DND-41 (cell line): ENCODE measurements at regions not wholly inside any gene's neighbourhood (a gene's known extent, or its start where the extent isn't known, plus 50 kb on each side); places are given as distances from the start of the nearest gene placed in this dataset.

ENCODE experiments used
- EZH2 ChIP-seq: IDR thresholded peaks from 3 replicates; pipeline ENCODE4 v1.6.1; 2012; ENCODE audit warnings: borderline replicate concordance, low read depth, mild to moderate bottlenecking, moderate library complexity, low read length, inconsistent platforms; ENCODE audit not compliant: severe bottlenecking
- TF ChIP-seq, protein P1 (sequence below): IDR thresholded peaks from 2 replicates; pipeline ENCODE4 v1.5.1; 2012; ENCODE audit warnings: borderline replicate concordance, low read length, moderate library complexity, mild to moderate bottlenecking; ENCODE audit not compliant: poor library complexity, severe bottlenecking; ENCODE audit errors: extremely low read depth

DNA sequence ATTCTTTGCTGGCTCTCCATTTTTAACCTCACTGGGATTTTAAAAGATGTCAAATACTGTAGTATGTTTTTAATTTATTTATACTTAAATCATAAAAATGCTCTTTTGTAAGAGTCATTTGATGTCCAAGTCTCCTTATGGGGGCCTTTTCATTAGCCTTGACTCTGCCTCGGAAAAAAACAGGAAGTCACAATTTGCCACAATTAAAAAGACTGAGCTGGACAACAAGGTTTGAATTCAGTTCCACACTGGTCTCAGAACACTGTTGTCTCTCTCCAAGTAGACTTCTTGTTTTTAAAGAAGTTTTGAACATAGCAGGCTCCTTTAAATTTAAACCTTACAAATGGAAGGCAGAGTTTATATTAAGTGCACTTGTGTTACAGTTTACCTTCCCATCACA is 444.2 kb downstream of the ACTL7B start:
- TF ChIP-seq, protein P1, sequence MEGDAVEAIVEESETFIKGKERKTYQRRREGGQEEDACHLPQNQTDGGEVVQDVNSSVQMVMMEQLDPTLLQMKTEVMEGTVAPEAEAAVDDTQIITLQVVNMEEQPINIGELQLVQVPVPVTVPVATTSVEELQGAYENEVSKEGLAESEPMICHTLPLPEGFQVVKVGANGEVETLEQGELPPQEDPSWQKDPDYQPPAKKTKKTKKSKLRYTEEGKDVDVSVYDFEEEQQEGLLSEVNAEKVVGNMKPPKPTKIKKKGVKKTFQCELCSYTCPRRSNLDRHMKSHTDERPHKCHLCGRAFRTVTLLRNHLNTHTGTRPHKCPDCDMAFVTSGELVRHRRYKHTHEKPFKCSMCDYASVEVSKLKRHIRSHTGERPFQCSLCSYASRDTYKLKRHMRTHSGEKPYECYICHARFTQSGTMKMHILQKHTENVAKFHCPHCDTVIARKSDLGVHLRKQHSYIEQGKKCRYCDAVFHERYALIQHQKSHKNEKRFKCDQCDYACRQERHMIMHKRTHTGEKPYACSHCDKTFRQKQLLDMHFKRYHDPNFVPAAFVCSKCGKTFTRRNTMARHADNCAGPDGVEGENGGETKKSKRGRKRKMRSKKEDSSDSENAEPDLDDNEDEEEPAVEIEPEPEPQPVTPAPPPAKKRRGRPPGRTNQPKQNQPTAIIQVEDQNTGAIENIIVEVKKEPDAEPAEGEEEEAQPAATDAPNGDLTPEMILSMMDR: no peak
- no peak for TF ChIP-seq EZH2
